Fibroblast of mammary gland (primary cell): ENCODE measurements at regions not wholly inside any gene's neighbourhood (a gene's known extent, or its start where the extent isn't known, plus 50 kb on each side); places are given as distances from the start of the nearest gene placed in this dataset.
A peak's percentile ranks its signal among the peaks of the same experiment; 100 is the strongest.

Experiments used
- DNase-seq: peaks from one replicate; pipeline ENCODE4 v3.0.0-alpha.2; 2010; ENCODE audit warnings: low read depth
- H3K4me3 ChIP-seq: 2 replicates; pipeline ENCODE4 v1.5.1; 2011; ENCODE audit warnings: low read depth, mild to moderate bottlenecking, low read length, moderate library complexity; ENCODE audit not compliant: control insufficient read depth
- CTCF ChIP-seq: conservative IDR thresholded peaks from 2 replicates; pipeline ENCODE4 v1.5.1; 2011; ENCODE audit warnings: low read depth, low read length, inconsistent platforms; ENCODE audit not compliant: control insufficient read depth, insufficient read depth

- TF ChIP-seq CTCF: no peak
- DNase-seq: no peak
- no peak overlapping the region for H3K4me3 ChIP-seq
Observed at GRCh38 chr1:182261655-182262054, 129.9 kb downstream of the GLUL start.

- no peak overlapping the region for H3K4me3 ChIP-seq
- no peak for DNase-seq
- no peak for TF ChIP-seq CTCF
Observed at GRCh38 chr1:182260516-182260915, 131.1 kb downstream of the GLUL start.

GRCh38 chr1:182259968-182260367, 131.6 kb downstream of the GLUL start:
- TF ChIP-seq CTCF: no peak
- no peak overlapping the region for H3K4me3 ChIP-seq
- no peak for DNase-seq

GRCh38 chr1:182259229-182259872, 132.2 kb downstream of the GLUL start:
- no peak overlapping the region for H3K4me3 ChIP-seq
- DNase-seq: peak; percentile 75
- no peak for TF ChIP-seq CTCF

GRCh38 chr1:182257369-182258063, 134.1 kb downstream of the GLUL start:
- no peak for TF ChIP-seq CTCF
- H3K4me3 ChIP-seq: no peak overlapping the region
- DNase-seq: no peak

- no peak for TF ChIP-seq CTCF
- H3K4me3 ChIP-seq: no peak overlapping the region
- no peak for DNase-seq
Observed at GRCh38 chr1:182256931-182257330, 134.7 kb downstream of the GLUL start.

- TF ChIP-seq CTCF: no peak
- H3K4me3 ChIP-seq: no peak overlapping the region
- no peak for DNase-seq
Observed at GRCh38 chr1:182255494-182255893, 136.1 kb downstream of the GLUL start.
